Stimulated activated naive CD8-positive, alpha-beta T cell treated with anti-CD3 and anti-CD28 coated beads, Interleukin-15, amount 100 ng/mL, for 72 hours (primary cell): ENCODE measurements at regions not wholly inside any gene's neighbourhood (a gene's known extent, or its start where the extent isn't known, plus 50 kb on each side); places are given as distances from the start of the nearest gene placed in this dataset.

Source experiments
- ATAC-seq: fragments of 150-1000 bp; cut with Tn5 transposase; 2 replicates; pipeline ENCODE4 v1.10.0; 2021; ENCODE audit warnings: mild to moderate bottlenecking, moderate library complexity
- DNase-seq, 2 donors: peaks; one replicate each; pipeline ENCODE4 v3.0.0; 2021 to 2022
- H3K27ac Mint-ChIP-seq, 2 donors: one replicate each; pipeline ENCODE4 v1.8.0; 2022; ENCODE audit warnings: mild to moderate bottlenecking in 2 of 2, mixed read lengths in 2 of 2, moderate library complexity in 2 of 2
- H3K27me3 Mint-ChIP-seq: one replicate; pipeline ENCODE4 v1.8.0; 2022; ENCODE audit warnings: mixed read lengths
- H3K4me1 Mint-ChIP-seq: one replicate; pipeline ENCODE4 v1.8.0; 2022; ENCODE audit warnings: mild to moderate bottlenecking, mixed read lengths
- H3K4me3 Mint-ChIP-seq, 2 donors: one replicate each; pipeline ENCODE4 v1.8.0; 2022; ENCODE audit warnings: mild to moderate bottlenecking in 2 of 2, mixed read lengths in 2 of 2, moderate library complexity in 1 of 2
- H3K9me3 Mint-ChIP-seq, 2 donors: one replicate each; pipeline ENCODE4 v1.8.0; 2022; ENCODE audit warnings: mixed read lengths in 2 of 2

- no peaks in the 10 kb centered on the region for H3K9me3 Mint-ChIP-seq
Measured at GRCh38 chr13:74056801-74057542, 77.2 kb downstream of the KLF12 start.

GRCh38 chr13:74052402-74052928, 81.7 kb downstream of the KLF12 start:
- H3K27ac Mint-ChIP-seq: no peak overlapping the region
- H3K9me3 Mint-ChIP-seq: no peaks in the 10 kb centered on the region
- no peak for ATAC-seq
- H3K4me3 Mint-ChIP-seq: no peak overlapping the region
- DNase-seq: no peak
- H3K4me1 Mint-ChIP-seq: peaks cover 81% of the 10 kb centered on the region
- H3K27me3 Mint-ChIP-seq: no peaks in the 10 kb centered on the region

More at GRCh38 chr13:74056801-74057542, 77.2 kb downstream of the KLF12 start:
- DNase-seq: no peak
- Mint-ChIP-seq H3K27me3 (no peaks in the 10 kb centered on the region), H3K4me3 (no peak overlapping the region), H3K4me1 (peaks cover 77% of the 10 kb centered on the region), H3K27ac (peak overlapping the region in 1 of 2 donors; percentile 54)
- no peak for ATAC-seq

GRCh38 chr13:74048756-74049155, 85.4 kb downstream of the KLF12 start:
- Mint-ChIP-seq H3K27me3 (no peaks in the 10 kb centered on the region), H3K27ac (no peak overlapping the region), H3K4me1 (peaks cover 62% of the 10 kb centered on the region), H3K4me3 (no peak overlapping the region), H3K9me3 (no peaks in the 10 kb centered on the region)
- ATAC-seq (no peak), DNase-seq (no peak)

- Mint-ChIP-seq H3K4me3 (no peak overlapping the region), H3K9me3 (no peaks in the 10 kb centered on the region), H3K27ac (no peak overlapping the region), H3K27me3 (no peaks in the 10 kb centered on the region), H3K4me1 (peaks cover 61% of the 10 kb centered on the region)
- ATAC-seq (no peak), DNase-seq (no peak)
Measured at GRCh38 chr13:74047931-74048600, 86.1 kb downstream of the KLF12 start.

GRCh38 chr13:74046431-74046830, 87.8 kb downstream of the KLF12 start:
- no peak overlapping the region for H3K4me3 Mint-ChIP-seq

GRCh38 chr13:74045583-74045982, 88.6 kb downstream of the KLF12 start:
- no peak overlapping the region for H3K4me3 Mint-ChIP-seq
- H3K9me3 Mint-ChIP-seq: no peaks in the 10 kb centered on the region
- DNase-seq (no peak), ATAC-seq (no peak)
- no peaks in the 10 kb centered on the region for H3K27me3 Mint-ChIP-seq
- H3K27ac Mint-ChIP-seq: no peak overlapping the region
- peaks cover 64% of the 10 kb centered on the region for H3K4me1 Mint-ChIP-seq

More at GRCh38 chr13:74046431-74046830, 87.8 kb downstream of the KLF12 start:
- Mint-ChIP-seq H3K27me3 (no peaks in the 10 kb centered on the region), H3K9me3 (no peaks in the 10 kb centered on the region), H3K27ac (no peak overlapping the region), H3K4me1 (peaks cover 64% of the 10 kb centered on the region)
- ATAC-seq (no peak), DNase-seq (no peak)

GRCh38 chr13:74043237-74043636, 91.0 kb downstream of the KLF12 start:
- peaks cover 53% of the 10 kb centered on the region for H3K4me1 Mint-ChIP-seq
- H3K4me3 Mint-ChIP-seq: no peak overlapping the region
- ATAC-seq (no peak), DNase-seq (no peak)
- H3K27ac Mint-ChIP-seq: no peak overlapping the region
- no peaks in the 10 kb centered on the region for H3K9me3 Mint-ChIP-seq
- H3K27me3 Mint-ChIP-seq: no peaks in the 10 kb centered on the region

- H3K4me3 Mint-ChIP-seq: no peak overlapping the region
- DNase-seq (peak in 1 of 2 donors; percentile 16), ATAC-seq (no peak)
- no peaks in the 10 kb centered on the region for H3K9me3 Mint-ChIP-seq
- no peak overlapping the region for H3K27ac Mint-ChIP-seq
- no peaks in the 10 kb centered on the region for H3K27me3 Mint-ChIP-seq
- H3K4me1 Mint-ChIP-seq: peaks cover 65% of the 10 kb centered on the region
Measured at GRCh38 chr13:74040200-74040599, 94.0 kb downstream of the KLF12 start.

- Mint-ChIP-seq H3K9me3 (no peaks in the 10 kb centered on the region), H3K27ac (no peak overlapping the region), H3K4me1 (peaks cover 70% of the 10 kb centered on the region), H3K4me3 (no peak overlapping the region), H3K27me3 (no peaks in the 10 kb centered on the region)
- DNase-seq: no peak
- no peak for ATAC-seq
Measured at GRCh38 chr13:74039667-74040066, 94.5 kb downstream of the KLF12 start.

- Mint-ChIP-seq H3K4me3 (no peak overlapping the region), H3K4me1 (peaks cover 68% of the 10 kb centered on the region), H3K27me3 (no peaks in the 10 kb centered on the region), H3K27ac (no peak overlapping the region), H3K9me3 (no peaks in the 10 kb centered on the region)
- no peak for ATAC-seq
- no peak for DNase-seq
Measured at GRCh38 chr13:74039154-74039553, 95.0 kb downstream of the KLF12 start.

- ATAC-seq: peak; percentile 58
- Mint-ChIP-seq H3K9me3 (no peaks in the 10 kb centered on the region), H3K27me3 (no peaks in the 10 kb centered on the region), H3K27ac (peak overlapping the region; percentile 4 to 80), H3K4me1 (peaks cover 56% of the 10 kb centered on the region), H3K4me3 (no peak overlapping the region)
- DNase-seq: no peak
Measured at GRCh38 chr13:74037762-74038161, 96.4 kb downstream of the KLF12 start.

- H3K4me1 Mint-ChIP-seq: peaks cover 55% of the 10 kb centered on the region
- H3K9me3 Mint-ChIP-seq: no peaks in the 10 kb centered on the region
- no peak overlapping the region for H3K27ac Mint-ChIP-seq
- ATAC-seq (no peak), DNase-seq (no peak)
- H3K27me3 Mint-ChIP-seq: no peaks in the 10 kb centered on the region
- H3K4me3 Mint-ChIP-seq: no peak overlapping the region
Measured at GRCh38 chr13:74036373-74036772, 97.8 kb downstream of the KLF12 start.

GRCh38 chr13:74035896-74036295, 98.3 kb downstream of the KLF12 start:
- Mint-ChIP-seq H3K27me3 (no peaks in the 10 kb centered on the region), H3K4me3 (no peak overlapping the region), H3K9me3 (no peaks in the 10 kb centered on the region), H3K4me1 (peaks cover 50% of the 10 kb centered on the region), H3K27ac (no peak overlapping the region)
- no peak for DNase-seq
- no peak for ATAC-seq

GRCh38 chr13:74032325-74032724, 101.9 kb downstream of the KLF12 start:
- no peak overlapping the region for H3K27ac Mint-ChIP-seq
- H3K9me3 Mint-ChIP-seq: no peaks in the 10 kb centered on the region
- peaks cover 50% of the 10 kb centered on the region for H3K4me1 Mint-ChIP-seq

GRCh38 chr13:74027161-74027779, 106.9 kb downstream of the KLF12 start:
- DNase-seq (no peak), ATAC-seq (peak; percentile 50)
- peaks cover 13 to 16% of the 10 kb centered on the region in 2 donors for H3K9me3 Mint-ChIP-seq
- H3K27ac Mint-ChIP-seq: peak overlapping the region; percentile 8 to 93
- no peaks in the 10 kb centered on the region for H3K27me3 Mint-ChIP-seq
- peak overlapping the region; percentile 85 to 87 for H3K4me3 Mint-ChIP-seq
- peaks cover 73% of the 10 kb centered on the region for H3K4me1 Mint-ChIP-seq

More at GRCh38 chr13:74032325-74032724, 101.9 kb downstream of the KLF12 start:
- DNase-seq: no peak
- Mint-ChIP-seq H3K4me3 (no peak overlapping the region), H3K27me3 (no peaks in the 10 kb centered on the region)
- ATAC-seq: no peak

GRCh38 chr13:74026753-74027152, 107.5 kb downstream of the KLF12 start:
- Mint-ChIP-seq H3K9me3 (peaks cover 19 to 21% of the 10 kb centered on the region in 2 donors), H3K4me1 (peaks cover 73% of the 10 kb centered on the region), H3K4me3 (peak overlapping the region; percentile 85 to 87), H3K27me3 (no peaks in the 10 kb centered on the region), H3K27ac (peak overlapping the region; percentile 83 to 87)
- peak; percentile 49 to 61 for DNase-seq
- peak; percentile 97 for ATAC-seq
